ENCODE measurements at regions not wholly inside any gene's neighbourhood (a gene's known extent, or its start where the extent isn't known, plus 50 kb on each side); places are given as distances from the start of the nearest gene placed in this dataset.

GRCh38 chr1:80668372-80668771 is 1132.4 kb upstream of the ADGRL2 start:
- ATAC-seq (ENCODE audit: insufficient read depth, low FRiP score) (no peak), DNase-seq (no peak)
- Histone ChIP-seq H3K4me3 (no peak overlapping the region), H3K27ac (ENCODE audit: low read depth in 1 of 2, low read length in 1 of 2) (no peak overlapping the region), H3K27me3 (ENCODE audit: control insufficient read depth in 3 of 3, insufficient read depth in 3 of 3, low read length in 2 of 3) (no peaks in the 10 kb centered on the region), H3K36me3 (ENCODE audit: control insufficient read depth in 4 of 4, insufficient read depth in 4 of 4, low read length in 4 of 4) (no peaks in the 10 kb centered on the region), H3K9me3 (ENCODE audit: control insufficient read depth in 4 of 4, insufficient read depth in 3 of 4, low read length in 3 of 4) (no peaks in the 10 kb centered on the region), H3K4me1 (ENCODE audit: control insufficient read depth in 5 of 5, insufficient read depth in 5 of 5, low read length in 5 of 5) (no peaks in the 10 kb centered on the region), H3K9ac (ENCODE audit: insufficient read depth in 1 of 2, low read length in 2 of 2) (no peak overlapping the region)
- WGBS, 2 donors: 53 to 65% methylated on average over 1 of the region's 1 CpG
- no peak for TF ChIP-seq CTCF (IDR thresholded peaks at IDR 0.05; ENCODE audit: control extremely low read depth, extremely low read depth)

- Histone ChIP-seq H3K9me3 (ENCODE audit: control insufficient read depth in 4 of 4, insufficient read depth in 3 of 4, low read length in 3 of 4) (no peaks in the 10 kb centered on the region), H3K36me3 (ENCODE audit: control insufficient read depth in 4 of 4, insufficient read depth in 4 of 4, low read length in 4 of 4) (no peaks in the 10 kb centered on the region), H3K9ac (ENCODE audit: insufficient read depth in 1 of 2, low read length in 2 of 2) (no peak overlapping the region), H3K27ac (ENCODE audit: low read depth in 1 of 2, low read length in 1 of 2) (no peak overlapping the region), H3K4me3 (no peak overlapping the region), H3K27me3 (ENCODE audit: control insufficient read depth in 3 of 3, insufficient read depth in 3 of 3, low read length in 2 of 3) (no peaks in the 10 kb centered on the region), H3K4me1 (ENCODE audit: control insufficient read depth in 5 of 5, insufficient read depth in 5 of 5, low read length in 5 of 5) (no peaks in the 10 kb centered on the region)
- no peak for TF ChIP-seq CTCF (IDR thresholded peaks at IDR 0.05; ENCODE audit: control extremely low read depth, extremely low read depth)
- ATAC-seq (ENCODE audit: insufficient read depth, low FRiP score): no peak
- DNase-seq: no peak
Observed at GRCh38 chr1:80666073-80666472, 1134.7 kb upstream of the ADGRL2 start.

- WGBS, 2 donors: 89 to 90% methylated on average over 5 of the region's 5 CpGs
- Histone ChIP-seq H3K4me1 (ENCODE audit: control insufficient read depth in 5 of 5, insufficient read depth in 5 of 5, low read length in 5 of 5) (no peaks in the 10 kb centered on the region), H3K36me3 (ENCODE audit: control insufficient read depth in 4 of 4, insufficient read depth in 4 of 4, low read length in 4 of 4) (no peaks in the 10 kb centered on the region), H3K9me3 (ENCODE audit: control insufficient read depth in 4 of 4, insufficient read depth in 3 of 4, low read length in 3 of 4) (no peaks in the 10 kb centered on the region), H3K9ac (ENCODE audit: insufficient read depth in 1 of 2, low read length in 2 of 2) (no peak overlapping the region), H3K27me3 (ENCODE audit: control insufficient read depth in 3 of 3, insufficient read depth in 3 of 3, low read length in 2 of 3) (no peaks in the 10 kb centered on the region), H3K27ac (ENCODE audit: low read depth in 1 of 2, low read length in 1 of 2) (no peak overlapping the region), H3K4me3 (no peak overlapping the region)
- TF ChIP-seq CTCF (IDR thresholded peaks at IDR 0.05; ENCODE audit: control extremely low read depth, extremely low read depth): no peak
- ATAC-seq (ENCODE audit: insufficient read depth, low FRiP score) (no peak), DNase-seq (no peak)
Observed at GRCh38 chr1:80659161-80659560, 1141.6 kb upstream of the ADGRL2 start.

GRCh38 chr1:80657707-80658106 is 1143.0 kb upstream of the ADGRL2 start:
- 62 to 84% methylated on average over 1 of the region's 1 CpG for WGBS, 2 donors
- H3K27me3 ChIP-seq (ENCODE audit: control insufficient read depth in 3 of 3, insufficient read depth in 3 of 3, low read length in 2 of 3): no peaks in the 10 kb centered on the region
- no peak for TF ChIP-seq CTCF (IDR thresholded peaks at IDR 0.05; ENCODE audit: control extremely low read depth, extremely low read depth)
- H3K4me3 ChIP-seq: no peak overlapping the region
- ATAC-seq (ENCODE audit: insufficient read depth, low FRiP score): no peak
- no peaks in the 10 kb centered on the region for H3K36me3 ChIP-seq (ENCODE audit: control insufficient read depth in 4 of 4, insufficient read depth in 4 of 4, low read length in 4 of 4)
- no peak for DNase-seq
- H3K9ac ChIP-seq (ENCODE audit: insufficient read depth in 1 of 2, low read length in 2 of 2): no peak overlapping the region
- H3K9me3 ChIP-seq (ENCODE audit: control insufficient read depth in 4 of 4, insufficient read depth in 3 of 4, low read length in 3 of 4): no peaks in the 10 kb centered on the region
- no peak overlapping the region for H3K27ac ChIP-seq (ENCODE audit: low read depth in 1 of 2, low read length in 1 of 2)
- no peaks in the 10 kb centered on the region for H3K4me1 ChIP-seq (ENCODE audit: control insufficient read depth in 5 of 5, insufficient read depth in 5 of 5, low read length in 5 of 5)

Data from lung (tissue), 11 donors.